Right ventricle myocardium inferior (tissue), 1 donor: ENCODE measurements at regions not wholly inside any gene's neighbourhood (a gene's known extent, or its start where the extent isn't known, plus 50 kb on each side); places are given as distances from the start of the nearest gene placed in this dataset.
"Not testable (repeated sequence)": the region's sequence is repeated elsewhere in the genome, so short reads cannot be mapped to it uniquely, and the experiment has no call there.

ENCODE experiments used
- ATAC-seq: fragments of 200-7000 bp; cut with Tn5 transposase; one replicate; pipeline ENCODE4 v1.9.1; 2020; ENCODE audit warnings: mild to moderate bottlenecking, moderate library complexity
- DNase-seq: peaks from one replicate; pipeline ENCODE4 v3.0.0; 2021; ENCODE audit errors: missing footprints
- intact Hi-C: fragments of 100-400 bp; cut with DNase I; formaldehyde crosslinking; loops from one replicate; pipeline ENCODE4 v1.11.0; 2022
- donor health status: DM: no; HTN: yes; CAD: no; lungs with severe emphysema.

DNA sequence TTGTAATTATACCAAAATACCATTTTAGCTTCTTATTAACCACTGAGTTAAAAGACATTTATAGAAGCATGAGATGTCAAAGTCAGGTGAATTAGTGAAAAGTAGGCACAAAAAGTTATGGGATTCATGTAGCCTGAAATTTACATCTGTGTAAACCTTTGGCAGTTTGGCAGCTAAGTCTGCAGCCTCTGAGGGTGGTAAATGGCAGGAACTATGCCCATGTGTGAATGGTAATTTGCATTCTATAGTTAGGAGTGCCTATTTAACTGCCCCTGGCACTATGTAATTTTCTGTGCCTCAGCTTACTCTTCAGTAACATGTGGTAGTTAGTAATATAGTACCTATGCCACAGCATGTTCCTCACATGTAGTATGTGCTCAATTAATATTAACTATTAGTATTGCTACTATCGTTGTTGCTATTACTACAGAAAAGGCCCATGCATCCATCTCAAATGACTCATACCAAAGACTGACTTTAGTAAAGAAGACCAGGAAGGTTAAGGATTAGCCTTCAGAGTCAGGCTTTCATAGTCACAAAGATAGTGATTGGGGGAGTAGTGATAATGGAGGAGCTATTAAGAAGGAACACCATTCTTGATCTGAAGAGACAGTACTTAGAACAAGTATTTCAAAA lies 258.7 kb upstream of the BTG1 start:
- ATAC-seq (no peak), DNase-seq (no peak)
- intact Hi-C loops: loop anchor here (5.0 kb wide), 1 partner anchor 257 kb away; the partner anchor contains the start of gene BTG1

- intact Hi-C loops: loop anchor here (5.0 kb wide), 1 partner anchor 256 kb away; the partner anchor contains the start of gene BTG1
Observed at GRCh38 chr12:92403210-92404175, 257.8 kb upstream of the BTG1 start.

GRCh38 chr12:92402415-92402814 lies 256.8 kb upstream of the BTG1 start:
- intact Hi-C loops: loop anchor here (5.0 kb wide), 1 partner anchor 255 kb away; the partner anchor contains the start of gene BTG1
- DNase-seq: no peak
- ATAC-seq: no peak

More at GRCh38 chr12:92403210-92404175, 257.8 kb upstream of the BTG1 start:
- no peak for DNase-seq
- ATAC-seq: no peak

DNA sequence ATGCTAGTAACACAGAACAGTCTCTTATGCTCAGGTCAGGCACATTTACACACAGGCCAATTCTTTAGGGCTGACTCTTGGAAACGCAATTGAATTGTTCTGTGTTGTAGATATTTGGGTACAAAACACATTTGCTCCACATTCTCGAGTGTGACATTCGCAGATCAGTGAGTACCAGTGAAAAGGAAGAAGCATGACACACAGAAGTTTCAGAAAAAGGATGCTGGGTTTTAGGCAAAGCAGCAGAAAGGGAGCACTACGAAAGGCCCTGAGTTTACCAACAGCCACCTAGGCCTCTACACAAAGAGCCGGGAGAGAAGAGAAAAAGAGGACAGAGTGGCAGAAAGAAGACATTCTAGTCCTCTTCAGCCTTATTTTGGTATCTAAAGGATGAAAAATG lies 254.4 kb upstream of the BTG1 start:
- intact Hi-C loops: loop anchor here (5.0 kb wide), 1 partner anchor 253 kb away; the partner anchor contains the start of gene BTG1
- ATAC-seq: no peak
- DNase-seq: no peak

- ATAC-seq: no peak
- no peak for DNase-seq
- intact Hi-C loops: no loop called here
Observed at GRCh38 chr12:92398565-92399309, 253.1 kb upstream of the BTG1 start.

DNA sequence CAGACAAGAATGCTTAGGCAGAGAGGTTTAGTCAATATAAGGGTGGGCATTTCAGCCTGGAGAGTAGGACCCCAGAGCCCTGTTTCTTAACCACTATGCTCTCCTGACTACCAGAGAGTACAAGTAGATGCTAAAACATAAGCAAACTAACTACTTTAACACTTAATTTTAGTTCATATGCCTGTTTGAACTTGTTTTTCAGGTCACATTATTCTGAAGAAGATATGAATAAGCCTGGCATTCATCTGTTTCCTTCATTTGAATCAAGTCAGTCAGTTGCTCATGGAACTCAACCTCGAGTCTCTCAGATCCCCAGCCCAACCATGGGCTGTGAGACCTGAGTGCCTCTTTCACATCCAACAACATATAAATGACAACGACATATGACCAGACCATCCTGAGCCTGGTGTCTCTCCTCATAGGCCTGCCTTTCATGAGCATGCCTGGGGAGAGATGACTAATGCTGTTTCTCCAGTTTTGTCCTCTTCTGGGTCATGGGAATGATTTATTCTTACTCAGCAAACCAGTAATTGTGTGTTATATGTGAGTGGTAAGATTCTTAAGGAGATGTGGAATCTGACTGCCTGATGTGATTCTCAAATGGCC lies 251.1 kb upstream of the BTG1 start:
- DNase-seq: no peak
- intact Hi-C loops: no loop called here
- ATAC-seq: no peak

- DNase-seq (no peak), ATAC-seq (no peak)
- intact Hi-C loops: no loop called here
Observed at GRCh38 chr12:92395322-92395721, 249.7 kb upstream of the BTG1 start.

- DNase-seq (no peak), ATAC-seq (no peak)
- intact Hi-C loops: no loop called here
Observed at GRCh38 chr12:92394895-92395294, 249.2 kb upstream of the BTG1 start.

- intact Hi-C loops: no loop called here
- ATAC-seq: no peak
- no peak for DNase-seq
Observed at GRCh38 chr12:92393504-92393903, 247.9 kb upstream of the BTG1 start.

- DNase-seq, intact Hi-C loops, ATAC-seq: not testable (repeated sequence)
Observed at GRCh38 chr12:92391726-92392125, 246.1 kb upstream of the BTG1 start.

GRCh38 chr12:92389466-92389865 lies 243.8 kb upstream of the BTG1 start:
- ATAC-seq (no peak), DNase-seq (no peak)
- intact Hi-C loops: no loop called here

GRCh38 chr12:92385296-92385695 lies 239.7 kb upstream of the BTG1 start:
- intact Hi-C loops: no loop called here
- DNase-seq: no peak
- no peak for ATAC-seq

GRCh38 chr12:92384571-92384970 lies 238.9 kb upstream of the BTG1 start:
- intact Hi-C loops: no loop called here
- DNase-seq (no peak), ATAC-seq (no peak)

DNA sequence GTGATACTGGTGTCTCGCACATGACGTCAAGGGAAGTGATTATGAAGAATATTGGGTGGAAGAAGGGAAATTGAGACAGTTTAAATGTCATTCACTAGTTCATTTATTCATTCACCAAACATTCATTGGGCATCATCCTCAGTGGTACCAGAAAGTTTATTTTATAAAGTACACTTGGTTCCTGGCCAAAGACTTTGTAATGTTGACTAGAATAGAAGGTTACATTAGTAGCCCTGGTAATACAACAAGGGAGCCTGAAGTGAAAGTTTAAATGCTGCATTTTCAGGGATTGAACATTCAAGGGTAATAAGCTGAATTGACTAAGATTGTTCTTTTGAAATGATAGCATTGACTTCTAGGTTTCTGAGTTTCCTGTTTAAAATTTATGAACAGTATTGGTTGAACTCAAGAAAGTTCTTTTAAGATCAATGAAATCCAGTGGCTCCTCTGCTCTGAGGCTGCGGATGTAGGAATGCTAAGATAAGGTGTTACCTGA lies 236.8 kb upstream of the BTG1 start:
- ATAC-seq: no peak
- DNase-seq: no peak
- intact Hi-C loops: no loop called here

GRCh38 chr12:92381856-92382255 lies 236.2 kb upstream of the BTG1 start:
- no peak for DNase-seq
- no peak for ATAC-seq
- intact Hi-C loops: no loop called here

GRCh38 chr12:92378682-92379479 lies 233.2 kb upstream of the BTG1 start:
- intact Hi-C loops: no loop called here
- ATAC-seq: no peak

DNA sequence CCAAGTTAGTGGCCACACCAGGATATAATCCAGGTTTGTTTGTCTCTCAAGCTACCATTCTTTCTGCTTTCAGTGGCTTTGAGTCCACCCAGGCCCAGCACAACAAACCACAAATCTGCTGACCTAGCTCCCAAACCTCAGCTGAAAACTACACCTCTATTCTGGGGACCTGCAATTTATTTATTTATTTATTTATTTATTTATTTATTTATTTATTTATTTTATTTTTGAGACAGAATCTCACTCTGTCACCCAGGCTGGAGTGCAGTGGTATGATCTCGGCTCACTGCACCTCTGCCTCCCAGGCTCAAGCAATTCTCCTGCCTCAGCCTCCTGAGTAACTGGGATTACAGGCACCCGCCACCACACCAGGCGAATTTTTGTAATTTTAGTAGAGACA lies 229.9 kb upstream of the BTG1 start:
- intact Hi-C loops, DNase-seq, ATAC-seq: not testable (repeated sequence)

More at GRCh38 chr12:92378682-92379479, 233.2 kb upstream of the BTG1 start:
- DNase-seq: no peak

- DNase-seq (no peak), ATAC-seq (no peak)
- intact Hi-C loops: no loop called here
Observed at GRCh38 chr12:92370828-92371227, 225.2 kb upstream of the BTG1 start.
